H9 (cell line): ENCODE measurements at regions not wholly inside any gene's neighbourhood (a gene's known extent, or its start where the extent isn't known, plus 50 kb on each side); places are given as distances from the start of the nearest gene placed in this dataset.

Experiments used
- DNase-seq: peaks from one replicate; pipeline ENCODE4 v3.0.0-alpha.2; 2017
- H2AFZ ChIP-seq: one replicate; pipeline ENCODE4 v1.6.1; 2013; ENCODE audit warnings: mild to moderate bottlenecking, low read length, control low read depth, moderate library complexity
- H2AK5ac ChIP-seq: 2 replicates; pipeline ENCODE4 v1.6.1; 2013; ENCODE audit warnings: low read length, control low read depth, mixed read lengths; ENCODE audit not compliant: insufficient read length
- H2BK120ac ChIP-seq: one replicate; pipeline ENCODE4 v1.6.1; 2013; ENCODE audit warnings: low read depth, mild to moderate bottlenecking, low read length, control low read depth, inconsistent platforms; ENCODE audit not compliant: poor library complexity, severe bottlenecking
- H2BK12ac ChIP-seq: 2 replicates; pipeline ENCODE4 v1.6.1; 2013; ENCODE audit warnings: low read length, control low read depth, mixed read lengths, low read depth; ENCODE audit not compliant: insufficient read length
- H2BK15ac ChIP-seq: 2 replicates; pipeline ENCODE4 v1.6.1; 2013; ENCODE audit warnings: low read depth, low read length, control low read depth
- H2BK20ac ChIP-seq: one replicate; pipeline ENCODE4 v1.6.1; 2013; ENCODE audit warnings: low read depth, mild to moderate bottlenecking, low read length, control low read depth, inconsistent platforms; ENCODE audit not compliant: poor library complexity, severe bottlenecking
- H2BK5ac ChIP-seq: 2 replicates; pipeline ENCODE4 v1.6.1; 2013; ENCODE audit warnings: low read length, control low read depth, mixed read lengths; ENCODE audit not compliant: insufficient read length
- H3K14ac ChIP-seq: 2 replicates; pipeline ENCODE4 v1.6.1; 2013; ENCODE audit warnings: low read length, control low read depth; ENCODE audit not compliant: insufficient read depth
- H3K18ac ChIP-seq: 2 replicates; pipeline ENCODE4 v1.6.1; 2013; ENCODE audit warnings: low read depth, mild to moderate bottlenecking, mixed read lengths, low read length, control low read depth; ENCODE audit not compliant: insufficient read length
- H3K23ac ChIP-seq: 2 replicates; pipeline ENCODE4 v1.6.1; 2013; ENCODE audit warnings: low read length, control low read depth, mixed read lengths, low read depth; ENCODE audit not compliant: insufficient read length
- H3K23me2 ChIP-seq: 2 replicates; pipeline ENCODE4 v1.6.1; 2013; ENCODE audit warnings: low read depth, mild to moderate bottlenecking, mixed read lengths, low read length, control low read depth; ENCODE audit not compliant: insufficient read length, poor library complexity, severe bottlenecking
- H3K27ac ChIP-seq: 2 replicates; pipeline ENCODE4 v1.5.1; 2013; ENCODE audit warnings: low read length, control low read depth, mixed read lengths, low read depth; ENCODE audit not compliant: insufficient read length
- H3K27me3 ChIP-seq: 2 replicates; pipeline ENCODE4 v1.6.1; 2013; ENCODE audit warnings: low read length, control low read depth, inconsistent platforms; ENCODE audit not compliant: insufficient read depth
- H3K4ac ChIP-seq: 2 replicates; pipeline ENCODE4 v1.6.1; 2013; ENCODE audit warnings: low read depth, mild to moderate bottlenecking, control low read depth, inconsistent platforms, low read length, moderate library complexity
- H3K4me1 ChIP-seq: 2 replicates; pipeline ENCODE4 v1.6.1; 2013; ENCODE audit warnings: low read length, control low read depth, inconsistent platforms; ENCODE audit not compliant: insufficient read depth
- H3K4me2 ChIP-seq: 2 replicates; pipeline ENCODE4 v1.6.1; 2013; ENCODE audit warnings: low read length, control low read depth, mixed read lengths; ENCODE audit not compliant: insufficient read length, insufficient read depth
- H3K56ac ChIP-seq: 2 replicates; pipeline ENCODE4 v1.6.1; 2013; ENCODE audit warnings: low read depth, mild to moderate bottlenecking, mixed read lengths, low read length, control low read depth; ENCODE audit not compliant: insufficient read length
- H3K79me1 ChIP-seq: 2 replicates; pipeline ENCODE4 v1.6.1; 2013; ENCODE audit warnings: low read depth, mild to moderate bottlenecking, moderate library complexity, low read length, control low read depth, inconsistent platforms; ENCODE audit not compliant: insufficient read depth, poor library complexity, severe bottlenecking
- H3K79me2 ChIP-seq: 2 replicates; pipeline ENCODE4 v1.6.1; 2013; ENCODE audit warnings: low read length, control low read depth, inconsistent platforms; ENCODE audit not compliant: insufficient read depth
- H3K9ac ChIP-seq: 2 replicates; pipeline ENCODE4 v1.6.1; 2013; ENCODE audit warnings: low read length, control low read depth, mixed read lengths; ENCODE audit not compliant: insufficient read length; ENCODE audit errors: extremely low read depth
- H3K9me3 ChIP-seq: one replicate; pipeline ENCODE4 v1.6.1; 2013; ENCODE audit warnings: low read depth, low read length, inconsistent platforms; ENCODE audit not compliant: control insufficient read depth
- H3T11ph ChIP-seq: one replicate; pipeline ENCODE4 v1.6.1; 2013; ENCODE audit warnings: mild to moderate bottlenecking, low read length, control low read depth, inconsistent platforms
- H4K20me1 ChIP-seq: one replicate; pipeline ENCODE4 v1.6.1; 2013; ENCODE audit not compliant: control insufficient read depth, insufficient read length, insufficient read depth
- H4K5ac ChIP-seq: 2 replicates; pipeline ENCODE4 v1.6.1; 2013; ENCODE audit warnings: low read depth, mild to moderate bottlenecking, mixed read lengths, low read length, control low read depth; ENCODE audit not compliant: insufficient read length
- H4K8ac ChIP-seq: replicated peaks from 2 replicates; pipeline ENCODE4 v1.6.1; 2013; ENCODE audit warnings: low read length, control low read depth, mixed read lengths, low read depth; ENCODE audit not compliant: insufficient read length
- H4K91ac ChIP-seq: 2 replicates; pipeline ENCODE4 v1.6.1; 2013; ENCODE audit warnings: low read depth, mild to moderate bottlenecking, moderate library complexity, mixed read lengths, low read length, control low read depth; ENCODE audit not compliant: insufficient read length
- H3K27ac Mint-ChIP-seq, 3 experiments: 2 replicates in 2 of 3; 3 replicates in 1 of 3; pipeline ENCODE4 v1.8.0; 2020 to 2021; ENCODE audit warnings: mixed read lengths in 3 of 3, mild to moderate bottlenecking in 1 of 3, moderate library complexity in 1 of 3
- H3K27me3 Mint-ChIP-seq: 2 replicates; pipeline ENCODE4 v1.8.0; 2021; ENCODE audit warnings: low read depth, mild to moderate bottlenecking, moderate library complexity, mixed read lengths
- H3K36me3 Mint-ChIP-seq, 3 experiments: 2 replicates in 2 of 3; 3 replicates in 1 of 3; pipeline ENCODE4 v1.8.0; 2020 to 2021; ENCODE audit warnings: low read depth in 3 of 3, mixed read lengths in 3 of 3; ENCODE audit not compliant: insufficient read depth in 1 of 3
- H3K4me1 Mint-ChIP-seq, 2 experiments: 2 replicates each; pipeline ENCODE4 v1.8.0; 2020; ENCODE audit warnings: mixed read lengths in 2 of 2
- H3K4me3 Mint-ChIP-seq, 2 experiments: 2 replicates in 1 of 2; 3 replicates in 1 of 2; pipeline ENCODE4 v1.8.0; 2020 to 2021; ENCODE audit warnings: mild to moderate bottlenecking in 2 of 2, mixed read lengths in 2 of 2, moderate library complexity in 1 of 2
- H3K9me3 Mint-ChIP-seq, 2 experiments: 2 replicates in 1 of 2; 3 replicates in 1 of 2; pipeline ENCODE4 v1.8.0; 2020; ENCODE audit warnings: mild to moderate bottlenecking in 2 of 2, mixed read lengths in 2 of 2, moderate library complexity in 1 of 2
- TF ChIP-seq, protein P1 (sequence below): fragments of 200-600 bp; sonication (generic); conservative IDR thresholded peaks from 3 replicates; pipeline ENCODE4 v1.8.0; 2021; ENCODE audit warnings: antibody characterized with exemption, mild to moderate bottlenecking

- no peak overlapping the region for H3K23ac ChIP-seq
- no peak overlapping the region for H3T11ph ChIP-seq
- H2BK120ac ChIP-seq: no peak overlapping the region
- no peaks in the 10 kb centered on the region for H3K23me2 ChIP-seq
- H3K4me1 Mint-ChIP-seq: no peaks in the 10 kb centered on the region
- no peak overlapping the region for H3K18ac ChIP-seq
- no peak overlapping the region for H2AK5ac ChIP-seq
- no peak for DNase-seq
- TF ChIP-seq, protein P1, sequence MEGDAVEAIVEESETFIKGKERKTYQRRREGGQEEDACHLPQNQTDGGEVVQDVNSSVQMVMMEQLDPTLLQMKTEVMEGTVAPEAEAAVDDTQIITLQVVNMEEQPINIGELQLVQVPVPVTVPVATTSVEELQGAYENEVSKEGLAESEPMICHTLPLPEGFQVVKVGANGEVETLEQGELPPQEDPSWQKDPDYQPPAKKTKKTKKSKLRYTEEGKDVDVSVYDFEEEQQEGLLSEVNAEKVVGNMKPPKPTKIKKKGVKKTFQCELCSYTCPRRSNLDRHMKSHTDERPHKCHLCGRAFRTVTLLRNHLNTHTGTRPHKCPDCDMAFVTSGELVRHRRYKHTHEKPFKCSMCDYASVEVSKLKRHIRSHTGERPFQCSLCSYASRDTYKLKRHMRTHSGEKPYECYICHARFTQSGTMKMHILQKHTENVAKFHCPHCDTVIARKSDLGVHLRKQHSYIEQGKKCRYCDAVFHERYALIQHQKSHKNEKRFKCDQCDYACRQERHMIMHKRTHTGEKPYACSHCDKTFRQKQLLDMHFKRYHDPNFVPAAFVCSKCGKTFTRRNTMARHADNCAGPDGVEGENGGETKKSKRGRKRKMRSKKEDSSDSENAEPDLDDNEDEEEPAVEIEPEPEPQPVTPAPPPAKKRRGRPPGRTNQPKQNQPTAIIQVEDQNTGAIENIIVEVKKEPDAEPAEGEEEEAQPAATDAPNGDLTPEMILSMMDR: no peak
- H3K9me3 ChIP-seq: no peaks in the 10 kb centered on the region
- H3K4me1 ChIP-seq: no peaks in the 10 kb centered on the region
- no peaks in the 10 kb centered on the region for H3K27me3 ChIP-seq
- H3K4me3 Mint-ChIP-seq: no peak overlapping the region
- no peak overlapping the region for H3K56ac ChIP-seq
- peaks cover 0 to 18% (median 7%) of the 10 kb centered on the region in 3 experiments; a peak in 5 of 7 replicates for H3K36me3 Mint-ChIP-seq
- H2BK12ac ChIP-seq: no peak overlapping the region
- no peak overlapping the region for H3K14ac ChIP-seq
- H2AFZ ChIP-seq: no peak overlapping the region
- H3K4ac ChIP-seq: no peak overlapping the region
- peaks cover 7 to 19% of the 10 kb centered on the region in 2 experiments for H3K9me3 Mint-ChIP-seq
- no peaks in the 10 kb centered on the region for H3K79me1 ChIP-seq
- H3K27ac Mint-ChIP-seq: no peak overlapping the region
- H4K5ac ChIP-seq: no peak overlapping the region
- no peak overlapping the region for H2BK20ac ChIP-seq
- no peak overlapping the region for H2BK15ac ChIP-seq
- no peak overlapping the region for H3K27ac ChIP-seq
- H3K4me2 ChIP-seq: no peak overlapping the region
- no peak overlapping the region for H4K91ac ChIP-seq
- H3K9ac ChIP-seq: no peak overlapping the region
- no peaks in the 10 kb centered on the region for H4K20me1 ChIP-seq
- no peak overlapping the region for H2BK5ac ChIP-seq
- no peaks in the 10 kb centered on the region; the same call in 1 of the 2 replicates for H3K27me3 Mint-ChIP-seq
- no peak overlapping the region for H4K8ac ChIP-seq
- no peaks in the 10 kb centered on the region for H3K79me2 ChIP-seq
Measured at GRCh38 chr2:51921076-51921475, 889.1 kb upstream of the NRXN1 start.
